WTC11 (cell line): ENCODE measurements at regions not wholly inside any gene's neighbourhood (a gene's known extent, or its start where the extent isn't known, plus 50 kb on each side); places are given as distances from the start of the nearest gene placed in this dataset.
"Not testable (repeated sequence)": the region's sequence is repeated elsewhere in the genome, so short reads cannot be mapped to it uniquely, and the experiment has no call there.

ENCODE experiments used
- ATAC-seq: fragments of 200-7000 bp; cut with Tn5 transposase; 2 replicates; pipeline ENCODE4 v1.10.0; 2021; ENCODE audit warnings: mild to moderate bottlenecking, moderate library complexity
- CTCF ChIA-PET: fragments of 300-600 bp; sonication (Branson Sonifier 250); formaldehyde crosslinking; loops from one replicate; lab custom pipeline; 2021; ENCODE audit warnings: antibody characterized with exemption; lab: Charles Lee
- POLR2A ChIA-PET: fragments of 350-600 bp; sonication (Branson Sonifier 250); formaldehyde crosslinking; loops from one replicate; lab custom pipeline; 2021; ENCODE audit warnings: antibody characterized with exemption; lab: Charles Lee
- DNase-seq: peaks from one replicate; pipeline ENCODE4 v3.0.0; 2021; ENCODE audit warnings: low spot score
- H3K27ac Mint-ChIP-seq: 2 replicates; pipeline ENCODE4 v1.8.0; 2021; ENCODE audit warnings: mixed read lengths
- H3K27me3 Mint-ChIP-seq: 2 replicates; pipeline ENCODE4 v1.8.0; 2021; ENCODE audit warnings: low read depth, mild to moderate bottlenecking, moderate library complexity, mixed read lengths
- H3K36me3 Mint-ChIP-seq: 2 replicates; pipeline ENCODE4 v1.8.0; 2021; ENCODE audit warnings: mixed read lengths
- H3K4me1 Mint-ChIP-seq: 2 replicates; pipeline ENCODE4 v1.8.0; 2022; ENCODE audit warnings: mixed read lengths
- H3K4me3 Mint-ChIP-seq: 2 replicates; pipeline ENCODE4 v1.8.0; 2021; ENCODE audit warnings: mild to moderate bottlenecking, moderate library complexity, mixed read lengths
- H3K9me3 Mint-ChIP-seq: 2 replicates; pipeline ENCODE4 v1.8.0; 2021; ENCODE audit warnings: mixed read lengths
- ARID4B ChIP-seq: sonication (generic); formaldehyde crosslinking; IDR thresholded peaks from 2 replicates; pipeline ENCODE4 v1.8.0; 2023; ENCODE audit warnings: missing genetic modification reagents, mild to moderate bottlenecking, borderline replicate concordance
- ATF6 ChIP-seq: sonication (generic); formaldehyde crosslinking; IDR thresholded peaks from 2 replicates; pipeline ENCODE4 v1.8.1; 2023; ENCODE audit warnings: mild to moderate bottlenecking, missing genetic modification reagents
- CREM ChIP-seq: sonication (generic); formaldehyde crosslinking; IDR thresholded peaks from 2 replicates; pipeline ENCODE4 v1.8.1; 2022; ENCODE audit warnings: mild to moderate bottlenecking, missing genetic modification reagents, moderate library complexity
- JAZF1 ChIP-seq: fragments of 250-450 bp; sonication (Bioruptor Pico); IDR thresholded peaks from 2 replicates; pipeline ENCODE4 v1.9.0; 2021; ENCODE audit warnings: moderate library complexity, mild to moderate bottlenecking, inconsistent platforms
- MXD4 ChIP-seq: fragments of 250-450 bp; sonication (Bioruptor Pico); IDR thresholded peaks from 2 replicates; pipeline ENCODE4 v1.8.0; 2021; ENCODE audit warnings: mild to moderate bottlenecking, moderate library complexity, borderline replicate concordance
- MYBL2 ChIP-seq: sonication (generic); formaldehyde crosslinking; IDR thresholded peaks from 2 replicates; pipeline ENCODE4 v1.8.1; 2023; ENCODE audit warnings: mild to moderate bottlenecking, moderate library complexity, missing genetic modification reagents
- RORB ChIP-seq: fragments of 250-450 bp; sonication (Bioruptor Pico); IDR thresholded peaks from 2 replicates; pipeline ENCODE4 v1.9.0; 2021; ENCODE audit warnings: mild to moderate bottlenecking
- SMAD4 ChIP-seq: sonication (generic); formaldehyde crosslinking; IDR thresholded peaks from 2 replicates; pipeline ENCODE4 v1.8.0; 2022; ENCODE audit warnings: mild to moderate bottlenecking, missing genetic modification reagents
- SP1 ChIP-seq: sonication (generic); formaldehyde crosslinking; conservative IDR thresholded peaks from 2 replicates; pipeline ENCODE4 v1.8.1; 2022; ENCODE audit warnings: missing genetic modification reagents
- ZNF121 ChIP-seq: sonication (generic); formaldehyde crosslinking; IDR thresholded peaks from 2 replicates; pipeline ENCODE4 v1.8.0; 2023; ENCODE audit warnings: missing genetic modification reagents
- ZNF416 ChIP-seq: fragments of 250-450 bp; sonication (Bioruptor Pico); IDR thresholded peaks from 2 replicates; pipeline ENCODE4 v1.9.0; 2021; ENCODE audit warnings: mild to moderate bottlenecking, inconsistent platforms
- TF ChIP-seq, protein P1 (sequence below): sonication (generic); formaldehyde crosslinking; IDR thresholded peaks from 2 replicates; pipeline ENCODE4 v1.8.1; 2023; ENCODE audit warnings: mild to moderate bottlenecking, missing genetic modification reagents
- TF ChIP-seq, protein P2 (sequence below): sonication (generic); formaldehyde crosslinking; IDR thresholded peaks from 2 replicates; pipeline ENCODE4 v1.8.0; 2022; ENCODE audit warnings: mild to moderate bottlenecking, missing genetic modification reagents
- TF ChIP-seq, protein P3 (sequence below): fragments of 250-450 bp; sonication (Bioruptor Pico); IDR thresholded peaks from 2 replicates; pipeline ENCODE4 v1.9.0; 2021; ENCODE audit warnings: mild to moderate bottlenecking
- TF ChIP-seq, protein P4 (sequence below): fragments of 250-450 bp; sonication (Bioruptor Pico); conservative IDR thresholded peaks from 2 replicates; pipeline ENCODE4 v1.9.0; 2021; ENCODE audit warnings: mild to moderate bottlenecking

- TF ChIP-seq, protein P1, sequence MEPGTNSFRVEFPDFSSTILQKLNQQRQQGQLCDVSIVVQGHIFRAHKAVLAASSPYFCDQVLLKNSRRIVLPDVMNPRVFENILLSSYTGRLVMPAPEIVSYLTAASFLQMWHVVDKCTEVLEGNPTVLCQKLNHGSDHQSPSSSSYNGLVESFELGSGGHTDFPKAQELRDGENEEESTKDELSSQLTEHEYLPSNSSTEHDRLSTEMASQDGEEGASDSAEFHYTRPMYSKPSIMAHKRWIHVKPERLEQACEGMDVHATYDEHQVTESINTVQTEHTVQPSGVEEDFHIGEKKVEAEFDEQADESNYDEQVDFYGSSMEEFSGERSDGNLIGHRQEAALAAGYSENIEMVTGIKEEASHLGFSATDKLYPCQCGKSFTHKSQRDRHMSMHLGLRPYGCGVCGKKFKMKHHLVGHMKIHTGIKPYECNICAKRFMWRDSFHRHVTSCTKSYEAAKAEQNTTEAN: no peak
- TF ChIP-seq, protein P2, sequence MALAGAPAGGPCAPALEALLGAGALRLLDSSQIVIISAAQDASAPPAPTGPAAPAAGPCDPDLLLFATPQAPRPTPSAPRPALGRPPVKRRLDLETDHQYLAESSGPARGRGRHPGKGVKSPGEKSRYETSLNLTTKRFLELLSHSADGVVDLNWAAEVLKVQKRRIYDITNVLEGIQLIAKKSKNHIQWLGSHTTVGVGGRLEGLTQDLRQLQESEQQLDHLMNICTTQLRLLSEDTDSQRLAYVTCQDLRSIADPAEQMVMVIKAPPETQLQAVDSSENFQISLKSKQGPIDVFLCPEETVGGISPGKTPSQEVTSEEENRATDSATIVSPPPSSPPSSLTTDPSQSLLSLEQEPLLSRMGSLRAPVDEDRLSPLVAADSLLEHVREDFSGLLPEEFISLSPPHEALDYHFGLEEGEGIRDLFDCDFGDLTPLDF (CRISPR knock-in tag): no peak
- TF ChIP-seq, all 79 proteins: peak for 0
Observed at GRCh38 chr7:35908331-35909216, 107.7 kb downstream of the SEPTIN7 start (continued).

GRCh38 chr7:35909870-35910357, 109.1 kb downstream of the SEPTIN7 start:
- ChIA-PET CTCF (interaction anchor here (4.5 kb wide), 1 partner anchor 201 kb away, joined by 59 read pairs; no protein-coding TSS in a partner anchor), POLR2A (no interaction called here)
- Mint-ChIP-seq H3K4me3 (no peak overlapping the region), H3K9me3 (peaks cover 29% of the 10 kb centered on the region), H3K27ac (no peak overlapping the region), H3K4me1 (peaks cover 21% of the 10 kb centered on the region), H3K36me3 (peaks cover 29% of the 10 kb centered on the region), H3K27me3 (no peaks in the 10 kb centered on the region)
- DNase-seq (no peak), ATAC-seq (no peak)
- TF ChIP-seq, protein P3, sequence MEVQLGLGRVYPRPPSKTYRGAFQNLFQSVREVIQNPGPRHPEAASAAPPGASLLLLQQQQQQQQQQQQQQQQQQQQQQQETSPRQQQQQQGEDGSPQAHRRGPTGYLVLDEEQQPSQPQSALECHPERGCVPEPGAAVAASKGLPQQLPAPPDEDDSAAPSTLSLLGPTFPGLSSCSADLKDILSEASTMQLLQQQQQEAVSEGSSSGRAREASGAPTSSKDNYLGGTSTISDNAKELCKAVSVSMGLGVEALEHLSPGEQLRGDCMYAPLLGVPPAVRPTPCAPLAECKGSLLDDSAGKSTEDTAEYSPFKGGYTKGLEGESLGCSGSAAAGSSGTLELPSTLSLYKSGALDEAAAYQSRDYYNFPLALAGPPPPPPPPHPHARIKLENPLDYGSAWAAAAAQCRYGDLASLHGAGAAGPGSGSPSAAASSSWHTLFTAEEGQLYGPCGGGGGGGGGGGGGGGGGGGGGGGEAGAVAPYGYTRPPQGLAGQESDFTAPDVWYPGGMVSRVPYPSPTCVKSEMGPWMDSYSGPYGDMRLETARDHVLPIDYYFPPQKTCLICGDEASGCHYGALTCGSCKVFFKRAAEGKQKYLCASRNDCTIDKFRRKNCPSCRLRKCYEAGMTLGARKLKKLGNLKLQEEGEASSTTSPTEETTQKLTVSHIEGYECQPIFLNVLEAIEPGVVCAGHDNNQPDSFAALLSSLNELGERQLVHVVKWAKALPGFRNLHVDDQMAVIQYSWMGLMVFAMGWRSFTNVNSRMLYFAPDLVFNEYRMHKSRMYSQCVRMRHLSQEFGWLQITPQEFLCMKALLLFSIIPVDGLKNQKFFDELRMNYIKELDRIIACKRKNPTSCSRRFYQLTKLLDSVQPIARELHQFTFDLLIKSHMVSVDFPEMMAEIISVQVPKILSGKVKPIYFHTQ: no peak
- no peak for TF ChIP-seq ZNF416
- TF ChIP-seq SMAD4: no peak
- TF ChIP-seq JAZF1 (CRISPR knock-in tag): no peak
- TF ChIP-seq MYBL2 (CRISPR knock-in tag): no peak
- TF ChIP-seq RORB (CRISPR knock-in tag): no peak
- no peak for TF ChIP-seq MXD4
- TF ChIP-seq CREM (CRISPR knock-in tag): no peak
- TF ChIP-seq ATF6 (CRISPR knock-in tag): no peak
- TF ChIP-seq SP1 (CRISPR knock-in tag): no peak
- no peak for TF ChIP-seq ARID4B
- TF ChIP-seq ZNF121: no peak
- TF ChIP-seq, protein P4, sequence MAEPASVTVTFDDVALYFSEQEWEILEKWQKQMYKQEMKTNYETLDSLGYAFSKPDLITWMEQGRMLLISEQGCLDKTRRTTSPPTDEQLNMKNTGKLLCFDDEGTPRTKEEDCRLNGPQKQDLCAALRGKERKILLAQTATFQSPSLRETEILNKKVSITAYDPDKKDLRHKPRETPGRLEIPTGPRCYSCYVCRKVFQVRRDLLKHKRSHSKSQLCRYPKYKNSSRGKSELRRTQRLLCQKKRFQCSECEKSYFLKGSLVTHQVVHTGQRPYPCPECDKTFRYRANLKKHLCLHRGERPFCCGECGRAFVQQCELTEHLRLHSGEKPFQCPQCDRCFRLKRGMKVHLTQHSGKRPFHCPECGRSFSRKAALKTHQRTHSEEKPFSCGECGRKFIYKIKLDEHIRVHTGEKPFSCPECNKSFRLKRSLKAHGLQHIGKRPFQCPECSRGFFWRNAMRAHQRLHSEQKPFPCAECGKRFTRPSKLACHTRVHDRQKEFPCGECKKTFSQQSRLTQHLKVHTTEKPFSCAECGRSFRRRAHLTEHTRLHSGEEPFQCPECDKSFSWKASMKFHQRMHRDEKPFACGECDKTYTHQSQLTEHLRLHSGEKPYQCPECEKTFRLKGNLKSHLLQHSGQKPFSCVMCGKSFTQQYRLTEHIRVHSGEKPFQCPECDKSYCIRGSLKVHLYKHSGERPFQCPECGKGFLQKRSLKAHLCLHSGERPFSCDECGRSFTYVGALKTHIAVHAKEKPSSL (CRISPR knock-in tag): no peak

DNA sequence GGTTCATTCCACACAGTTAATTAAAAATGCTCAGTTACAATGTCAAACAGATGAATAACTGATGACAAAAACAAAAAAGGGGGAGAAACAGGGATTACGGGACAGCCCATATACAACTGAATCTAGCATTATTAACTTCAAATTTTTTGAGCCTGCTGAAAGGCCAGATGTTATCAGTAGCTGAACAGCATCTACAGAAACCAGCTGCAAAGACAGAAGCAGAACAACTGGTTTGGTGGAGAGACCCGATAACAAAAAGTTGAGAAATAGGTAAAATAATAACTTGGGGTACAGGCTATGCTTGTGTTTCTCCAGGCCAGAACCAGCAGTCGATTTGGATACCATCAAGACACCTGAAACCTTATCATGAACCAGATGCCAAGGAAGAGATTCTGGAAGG, 109.8 kb downstream of the SEPTIN7 start:
- Mint-ChIP-seq H3K4me1 (peaks cover 21% of the 10 kb centered on the region), H3K36me3 (peaks cover 29% of the 10 kb centered on the region), H3K9me3 (peaks cover 29% of the 10 kb centered on the region)
- H3K27me3 Mint-ChIP-seq, H3K27ac Mint-ChIP-seq, POLR2A ChIA-PET, DNase-seq, ATAC-seq, H3K4me3 Mint-ChIP-seq: not testable (repeated sequence)
- CTCF ChIA-PET: interaction anchor here (4.5 kb wide), 1 partner anchor 202 kb away, joined by 59 read pairs; no protein-coding TSS in a partner anchor

DNA sequence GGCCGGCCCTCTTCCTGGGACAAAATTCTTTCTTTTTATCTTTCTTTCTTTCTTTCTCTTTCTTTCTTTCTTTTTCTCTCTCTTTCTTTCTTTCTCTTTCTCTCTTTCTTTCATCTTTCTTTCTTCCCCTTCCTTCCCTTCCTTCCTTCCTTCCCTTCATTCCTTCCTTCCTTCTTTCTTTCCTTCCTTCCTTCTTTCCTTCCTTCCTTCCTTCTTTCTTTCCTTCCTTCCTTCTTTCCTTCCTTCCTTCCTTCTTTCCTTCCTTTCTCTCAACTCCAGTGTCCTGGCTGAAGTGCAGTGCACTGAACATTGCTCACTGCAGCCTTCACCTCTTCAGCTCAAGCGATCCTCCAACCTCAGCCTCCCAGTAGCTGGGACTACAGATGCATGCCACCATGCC, 112.5 kb downstream of the SEPTIN7 start:
- ATAC-seq, H3K4me3 Mint-ChIP-seq, POLR2A ChIA-PET, CTCF ChIA-PET, H3K27me3 Mint-ChIP-seq, H3K27ac Mint-ChIP-seq, DNase-seq: not testable (repeated sequence)
- Mint-ChIP-seq H3K9me3 (peaks cover 29% of the 10 kb centered on the region), H3K4me1 (peaks cover 11% of the 10 kb centered on the region), H3K36me3 (peaks cover 29% of the 10 kb centered on the region)
